IMR-90 (cell line): ENCODE measurements at regions not wholly inside any gene's neighbourhood (a gene's known extent, or its start where the extent isn't known, plus 50 kb on each side); places are given as distances from the start of the nearest gene placed in this dataset.

Experiments
- ATAC-seq: fragments of 200-7000 bp; cut with Tn5 transposase; 2 replicates; pipeline ENCODE4 v1.9.1; 2020; ENCODE audit warnings: low read depth, mild to moderate bottlenecking, moderate library complexity
- BruUV-seq: library from RNA; stranded (reverse); fragments of 400-500 nt; replicated peaks from 2 replicates; lab custom pipeline; 2021; lab: Mats Ljungman, UMichigan
- CTCF ChIA-PET: fragments of 300-600 bp; formaldehyde crosslinking; extraction: SDS; loops from one replicate; lab custom pipeline; 2021; ENCODE audit warnings: antibody characterized with exemption; lab: Yijun Ruan, JAX
- POLR2A ChIA-PET: fragments of 300-600 bp; sonication (Branson Sonifier 250); formaldehyde crosslinking; loops from one replicate; lab custom pipeline; 2022; ENCODE audit warnings: antibody characterized with exemption; ENCODE audit not compliant: unreplicated experiment; lab: Charles Lee
- DNase-seq: peaks from one replicate; pipeline ENCODE4 v3.0.0; 2013
- H2AFZ ChIP-seq: replicated peaks from 2 replicates; pipeline ENCODE3; 2013; ENCODE audit warnings: low read length, mild to moderate bottlenecking; ENCODE audit not compliant: poor library complexity
- H2AK5ac ChIP-seq: 2 replicates; pipeline ENCODE4 v1.6.1; 2013; ENCODE audit warnings: low read depth, low read length, inconsistent platforms
- H2AK9ac ChIP-seq: replicated peaks from 2 replicates; pipeline ENCODE3; 2013; ENCODE audit warnings: mild to moderate bottlenecking, low read depth, low read length, moderate library complexity; ENCODE audit not compliant: poor library complexity
- H2BK120ac ChIP-seq: 2 replicates; pipeline ENCODE4 v1.6.1; 2013; ENCODE audit warnings: low read depth, low read length, inconsistent platforms
- H2BK15ac ChIP-seq: 3 replicates; pipeline ENCODE4 v1.6.1; 2013; ENCODE audit warnings: low read depth, low read length, inconsistent platforms
- H2BK20ac ChIP-seq: 2 replicates; pipeline ENCODE4 v1.6.1; 2013; ENCODE audit warnings: low read depth, mild to moderate bottlenecking, inconsistent platforms, low read length, moderate library complexity
- H2BK5ac ChIP-seq: 2 replicates; pipeline ENCODE4 v1.6.1; 2013; ENCODE audit warnings: mild to moderate bottlenecking, low read depth, low read length, inconsistent platforms; ENCODE audit not compliant: poor library complexity, severe bottlenecking
- H3K14ac ChIP-seq: replicated peaks from 2 replicates; pipeline ENCODE4 v1.6.1; 2013; ENCODE audit warnings: low read depth, low read length, inconsistent platforms
- H3K18ac ChIP-seq: 2 replicates; pipeline ENCODE4 v1.6.1; 2013; ENCODE audit warnings: low read depth, low read length, control low read depth
- H3K23ac ChIP-seq: 2 replicates; pipeline ENCODE4 v1.6.1; 2013; ENCODE audit warnings: low read depth, low read length, inconsistent platforms
- H3K27ac ChIP-seq: 2 replicates; pipeline ENCODE4 v1.5.1; 2013; ENCODE audit warnings: mild to moderate bottlenecking, control low read depth, low read length; ENCODE audit not compliant: insufficient read depth
- H3K27me3 ChIP-seq: 2 replicates; pipeline ENCODE4 v1.6.1; 2013; ENCODE audit warnings: low read length; ENCODE audit not compliant: control insufficient read depth, insufficient read depth
- H3K36me3 ChIP-seq: 2 replicates; pipeline ENCODE4 v1.6.1; 2013; ENCODE audit warnings: low read length, mixed read lengths; ENCODE audit not compliant: control insufficient read depth, insufficient read depth
- H3K4ac ChIP-seq: 2 replicates; pipeline ENCODE4 v1.6.1; 2013; ENCODE audit warnings: low read depth, low read length, inconsistent platforms
- H3K4me1 ChIP-seq: 2 replicates; pipeline ENCODE4 v1.6.1; 2013; ENCODE audit warnings: low read length, mixed read lengths; ENCODE audit not compliant: control insufficient read depth, insufficient read depth
- H3K4me2 ChIP-seq: 2 replicates; pipeline ENCODE4 v1.6.1; 2013; ENCODE audit warnings: low read depth, mild to moderate bottlenecking, control low read depth, low read length, moderate library complexity
- H3K4me3 ChIP-seq: 2 replicates; pipeline ENCODE4 v1.5.1; 2013; ENCODE audit warnings: low read depth, mild to moderate bottlenecking, control low read depth, low read length, moderate library complexity; ENCODE audit not compliant: insufficient read depth
- H3K56ac ChIP-seq: 2 replicates; pipeline ENCODE4 v1.6.1; 2013; ENCODE audit warnings: low read length, inconsistent platforms; ENCODE audit not compliant: insufficient read depth; ENCODE audit errors: extremely low read depth
- H3K79me1 ChIP-seq, 2 experiments: 2 replicates each; pipeline ENCODE4 v1.6.1; 2013; ENCODE audit warnings: low read length in 2 of 2, inconsistent platforms in 1 of 2, low read depth in 1 of 2
- H3K9ac ChIP-seq: 2 replicates; pipeline ENCODE4 v1.6.1; 2013; ENCODE audit warnings: low read depth, low read length, control low read depth
- H3K9me1 ChIP-seq: 2 replicates; pipeline ENCODE4 v1.6.1; 2013; ENCODE audit warnings: low read length, inconsistent platforms; ENCODE audit not compliant: insufficient read depth
- H3K9me3 ChIP-seq: 2 replicates; pipeline ENCODE4 v1.6.1; 2013; ENCODE audit warnings: low read length; ENCODE audit not compliant: control insufficient read depth, insufficient read depth
- H4K20me1 ChIP-seq: 2 replicates; pipeline ENCODE4 v1.6.1; 2013; ENCODE audit warnings: low read length, inconsistent platforms; ENCODE audit not compliant: insufficient read depth
- H4K5ac ChIP-seq: 2 replicates; pipeline ENCODE4 v1.6.1; 2013; ENCODE audit warnings: mild to moderate bottlenecking, low read depth, low read length, control low read depth
- H4K8ac ChIP-seq, 2 experiments: 2 replicates each; pipeline ENCODE4 v1.6.1; 2013; ENCODE audit warnings: low read depth in 2 of 2, low read length in 2 of 2, control low read depth in 1 of 2, inconsistent platforms in 1 of 2
- H4K91ac ChIP-seq: 2 replicates; pipeline ENCODE4 v1.6.1; 2013; ENCODE audit warnings: low read depth, low read length, inconsistent platforms; ENCODE audit not compliant: insufficient read depth
- CEBPB ChIP-seq: IDR thresholded peaks from 2 replicates; pipeline ENCODE4 v1.6.1; 2012; ENCODE audit warnings: low read depth, low read length, improper control_type of control experiment
- CHD1 ChIP-seq: IDR thresholded peaks from 2 replicates; pipeline ENCODE4 v1.6.1; 2012; ENCODE audit warnings: low read depth, low read length, improper control_type of control experiment
- FOS ChIP-seq: fragments of 150-350 bp; IDR thresholded peaks from 2 replicates; pipeline ENCODE4 v1.6.1; 2016; ENCODE audit warnings: low read depth, low read length
- MAFK ChIP-seq: IDR thresholded peaks from 2 replicates; pipeline ENCODE4 v1.6.1; 2012; ENCODE audit warnings: low read depth, low read length, improper control_type of control experiment
- MAZ ChIP-seq: IDR thresholded peaks from 2 replicates; pipeline ENCODE4 v1.6.1; 2012; ENCODE audit warnings: low read depth, mild to moderate bottlenecking, low read length, improper control_type of control experiment, moderate library complexity, borderline replicate concordance
- POLR2A ChIP-seq: IDR thresholded peaks from 2 replicates; pipeline ENCODE4 v1.6.1; 2012; ENCODE audit warnings: mild to moderate bottlenecking, low read depth, low read length
- RAD21 ChIP-seq: IDR thresholded peaks from 2 replicates; pipeline ENCODE4 v1.6.1; 2012; ENCODE audit warnings: low read length, improper control_type of control experiment
- RCOR1 ChIP-seq: IDR thresholded peaks from 2 replicates; pipeline ENCODE4 v1.6.1; 2012; ENCODE audit warnings: mild to moderate bottlenecking, low read length, improper control_type of control experiment; ENCODE audit not compliant: insufficient replicate concordance
- SMC3 ChIP-seq: fragments of 150-350 bp; IDR thresholded peaks from 2 replicates; pipeline ENCODE4 v1.6.1; 2016; ENCODE audit warnings: low read depth, mild to moderate bottlenecking, antibody characterized with exemption, low read length, moderate library complexity
- USF2 ChIP-seq: fragments of 150-350 bp; IDR thresholded peaks from 2 replicates; pipeline ENCODE4 v1.6.1; 2017; ENCODE audit warnings: mild to moderate bottlenecking, antibody characterized with exemption, low read length, low read depth
- WGBS, 2 experiments: methylation state at CpG; one replicate each; pipeline versions ENCODE4 v1.1.5 to v1.1.7; 2013; ENCODE audit warnings: missing lambda C conversion rate in 2 of 2; ENCODE audit not compliant: insufficient read length in 1 of 2; ENCODE audit errors: extremely low coverage in 2 of 2; 5-methylcytosine and 5-hydroxymethylcytosine counted together
- dilution Hi-C: fragments of 300-500 bp; cut with HindIII; formaldehyde crosslinking; loops from one replicate; pipeline ENCODE4 v1.14.3; 2018; ENCODE audit warnings: low sequenced_read_pairs; ENCODE audit not compliant: unreplicated experiment
- in situ Hi-C: fragments of 300-500 bp; cut with MboI; formaldehyde crosslinking; loops from 3 replicates; pipeline ENCODE4 v1.14.3; 2019; ENCODE audit warnings: low sequenced_read_pairs, inconsistent platforms, mixed read lengths
- intact Hi-C: fragments of 100-400 bp; cut with micrococcal nuclease; formaldehyde crosslinking; loops from 2 replicates; pipeline ENCODE4 v1.10.0; 2022
- TF ChIP-seq, protein P1 (sequence below): fragments of 150-350 bp; IDR thresholded peaks from 2 replicates; pipeline ENCODE4 v1.6.1; 2016; ENCODE audit warnings: low read depth, mild to moderate bottlenecking, low read length, moderate library complexity, borderline replicate concordance

DNA sequence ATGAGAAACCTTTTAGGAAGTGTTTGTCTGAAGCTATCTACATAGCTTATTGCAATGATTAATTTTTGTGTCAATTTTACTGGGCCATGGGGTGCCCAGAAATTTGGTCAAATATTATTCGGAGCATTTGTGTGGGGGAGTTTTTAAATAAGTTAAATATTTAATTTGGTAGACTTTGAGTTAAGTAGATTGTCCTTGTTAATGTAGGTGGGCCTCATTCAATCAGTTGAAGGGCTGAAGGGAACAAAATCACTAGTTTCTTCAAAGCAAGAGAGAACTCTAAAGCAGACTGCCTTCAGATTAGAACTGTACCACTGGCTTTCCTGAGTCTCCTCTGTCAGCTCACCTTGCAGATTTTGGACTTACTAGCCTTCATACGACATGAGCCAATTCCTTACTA, 1008.6 kb upstream of the ADAMTS5 start:
- no peak overlapping the region for H2AFZ ChIP-seq
- no peak overlapping the region for H2AK5ac ChIP-seq
- no peak overlapping the region for H3K27ac ChIP-seq
- DNase-seq (no peak), ATAC-seq (no peak)
- 100% methylated on average over 1 of the region's 2 CpGs; no CpG with 5 or more reads in 1 of the 2 experiments for WGBS, 2 experiments
- H4K20me1 ChIP-seq, result no peaks in the 10 kb centered on the region
- no peak overlapping the region for H4K8ac ChIP-seq
- H3K4me2 ChIP-seq, result no peak overlapping the region
- no peak overlapping the region for H3K4ac ChIP-seq
- H3K4me1 ChIP-seq, result no peaks in the 10 kb centered on the region
- no peaks in the 10 kb centered on the region for H3K9me1 ChIP-seq
- in situ Hi-C loops, result no loop called here
- H3K27me3 ChIP-seq, result no peaks in the 10 kb centered on the region
- dilution Hi-C loops, result no loop called here
- CTCF ChIA-PET, result no interaction called here
- no peak overlapping the region for H2BK20ac ChIP-seq
- H3K4me3 ChIP-seq, result no peak overlapping the region
- intact Hi-C loops, result no loop called here
- no peak overlapping the region for H4K5ac ChIP-seq
- no peak for TF ChIP-seq FOS
- no peak for TF ChIP-seq RAD21
- TF ChIP-seq MAZ, result no peak
- no peak for TF ChIP-seq RCOR1
- no peak for TF ChIP-seq CHD1
- TF ChIP-seq CEBPB, result no peak
- no peak for TF ChIP-seq USF2
- no peak for TF ChIP-seq POLR2A
- no peak for TF ChIP-seq MAFK
- TF ChIP-seq, protein P1, sequence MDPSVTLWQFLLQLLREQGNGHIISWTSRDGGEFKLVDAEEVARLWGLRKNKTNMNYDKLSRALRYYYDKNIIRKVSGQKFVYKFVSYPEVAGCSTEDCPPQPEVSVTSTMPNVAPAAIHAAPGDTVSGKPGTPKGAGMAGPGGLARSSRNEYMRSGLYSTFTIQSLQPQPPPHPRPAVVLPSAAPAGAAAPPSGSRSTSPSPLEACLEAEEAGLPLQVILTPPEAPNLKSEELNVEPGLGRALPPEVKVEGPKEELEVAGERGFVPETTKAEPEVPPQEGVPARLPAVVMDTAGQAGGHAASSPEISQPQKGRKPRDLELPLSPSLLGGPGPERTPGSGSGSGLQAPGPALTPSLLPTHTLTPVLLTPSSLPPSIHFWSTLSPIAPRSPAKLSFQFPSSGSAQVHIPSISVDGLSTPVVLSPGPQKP, result no peak
- TF ChIP-seq SMC3, result no peak
- no peaks in the 10 kb centered on the region for H3K79me1 ChIP-seq
- POLR2A ChIA-PET, result no interaction called here
- no peak overlapping the region for H4K91ac ChIP-seq
- H3K23ac ChIP-seq, result no peak overlapping the region
- no peaks in the 10 kb centered on the region for H3K9me3 ChIP-seq
- H3K36me3 ChIP-seq, result no peaks in the 10 kb centered on the region
- H2BK5ac ChIP-seq, result no peak overlapping the region
- no peak overlapping the region for H2AK9ac ChIP-seq
- BruUV-seq, result no TSS peak
- H3K9ac ChIP-seq, result no peak overlapping the region
- H2BK15ac ChIP-seq, result no peak overlapping the region
- H2BK120ac ChIP-seq, result no peak overlapping the region
- no peak overlapping the region for H3K18ac ChIP-seq
- H3K56ac ChIP-seq, result no peak overlapping the region
- H3K14ac ChIP-seq, result no peak overlapping the region
